ENCODE measurements at regions not wholly inside any gene's neighbourhood (a gene's known extent, or its start where the extent isn't known, plus 50 kb on each side); places are given as distances from the start of the nearest gene placed in this dataset.
"Not testable (repeated sequence)": the region's sequence is repeated elsewhere in the genome, so short reads cannot be mapped to it uniquely, and the experiment has no call there.

DNA sequence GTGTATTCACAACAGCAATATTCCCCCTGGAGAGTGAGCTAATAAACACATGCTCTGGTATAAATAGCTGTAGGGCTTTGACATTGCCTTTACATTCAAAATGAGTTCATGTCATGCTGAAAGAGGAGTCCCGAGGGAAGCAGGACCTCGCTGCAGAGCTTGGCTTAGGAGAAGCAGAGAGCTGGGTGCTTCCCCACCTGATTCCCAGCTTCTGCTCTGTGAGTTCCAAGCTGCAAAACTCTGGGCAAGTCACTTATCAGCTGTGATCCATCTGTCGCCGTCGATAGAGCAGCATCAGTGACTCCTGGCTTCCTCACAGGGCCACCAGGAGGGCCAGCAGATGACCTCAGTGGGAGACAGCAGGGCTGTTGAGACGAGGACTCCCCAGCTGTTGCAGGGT lies 241.8 kb downstream of the ANKRD60 start:
- H3K9ac ChIP-seq (ENCODE audit: low read depth, low read length) = no peak overlapping the region
- H3K4me1 ChIP-seq (ENCODE audit: control insufficient read depth, insufficient read depth, low read length) = peaks cover 17% of the 10 kb centered on the region
- no peak overlapping the region for H3K4me3 ChIP-seq (ENCODE audit: low read length)
- no peaks in the 10 kb centered on the region for H3K36me3 ChIP-seq (ENCODE audit: insufficient read depth, low read length)
- H3K9me3 ChIP-seq (replicated peaks; ENCODE audit: low read length) = no peaks in the 10 kb centered on the region
- no peak overlapping the region for H3K4me2 ChIP-seq (ENCODE audit: low read length)
- no peaks in the 10 kb centered on the region for H3K27me3 ChIP-seq (ENCODE audit: control insufficient read depth, insufficient read depth, low read length)

DNA sequence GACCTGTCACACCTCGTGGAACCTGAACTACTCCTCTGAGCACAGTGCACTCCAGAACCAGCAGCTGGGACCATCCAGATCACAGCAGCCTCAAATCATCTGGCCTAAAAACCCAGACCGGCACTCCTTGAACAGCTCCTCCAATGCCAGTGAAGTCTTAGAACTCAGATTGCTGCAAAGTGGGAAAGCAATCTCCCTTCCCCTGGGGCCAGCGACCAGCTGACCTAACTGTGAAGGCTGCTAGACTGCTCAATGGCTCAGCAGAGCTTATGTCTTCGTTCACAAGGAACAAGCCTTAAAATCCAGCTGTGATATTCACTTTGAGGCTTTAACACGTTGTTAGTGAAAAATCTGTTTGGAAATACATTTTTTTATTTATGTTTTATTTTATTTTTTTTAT lies 243.2 kb downstream of the ANKRD60 start:
- H3K36me3 ChIP-seq (ENCODE audit: insufficient read depth, low read length) = no peaks in the 10 kb centered on the region
- no peak overlapping the region for H3K9ac ChIP-seq (ENCODE audit: low read depth, low read length)
- no peaks in the 10 kb centered on the region for H3K9me3 ChIP-seq (replicated peaks; ENCODE audit: low read length)
- H3K4me2 ChIP-seq (ENCODE audit: low read length) = no peak overlapping the region
- H3K27me3 ChIP-seq (ENCODE audit: control insufficient read depth, insufficient read depth, low read length) = peaks cover 4% of the 10 kb centered on the region
- H3K4me3 ChIP-seq (ENCODE audit: low read length) = no peak overlapping the region
- H3K4me1 ChIP-seq (ENCODE audit: control insufficient read depth, insufficient read depth, low read length) = peaks cover 3% of the 10 kb centered on the region

DNA sequence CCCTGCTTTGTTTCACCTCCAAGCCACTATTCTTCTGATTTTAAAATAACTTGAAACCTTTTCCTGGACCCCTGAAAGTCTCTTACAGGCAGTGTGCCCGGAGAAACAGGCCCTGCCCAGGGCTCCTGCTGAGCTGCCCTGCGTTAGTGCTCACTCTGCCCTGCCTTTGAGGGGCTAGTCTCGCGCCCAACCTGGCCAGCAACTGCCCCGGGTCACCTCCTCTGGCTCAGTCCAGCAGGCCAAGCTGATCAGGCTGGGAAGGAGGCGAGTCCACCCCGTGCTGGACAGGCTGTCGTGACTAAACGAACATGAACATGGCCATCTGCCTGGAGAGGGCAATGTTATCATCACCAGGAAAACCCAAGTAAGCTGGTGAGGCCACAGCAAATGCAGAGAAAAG lies 245.4 kb downstream of the ANKRD60 start:
- H3K4me1 ChIP-seq (ENCODE audit: control insufficient read depth, insufficient read depth, low read length) = no peaks in the 10 kb centered on the region
- no peak overlapping the region for H3K4me3 ChIP-seq (ENCODE audit: low read length)
- no peak overlapping the region for H3K9ac ChIP-seq (ENCODE audit: low read depth, low read length)
- no peak overlapping the region for H3K4me2 ChIP-seq (ENCODE audit: low read length)
- no peaks in the 10 kb centered on the region for H3K36me3 ChIP-seq (ENCODE audit: insufficient read depth, low read length)
- H3K9me3 ChIP-seq (replicated peaks; ENCODE audit: low read length) = no peaks in the 10 kb centered on the region
- H3K27me3 ChIP-seq (ENCODE audit: control insufficient read depth, insufficient read depth, low read length) = peaks cover 9% of the 10 kb centered on the region

DNA sequence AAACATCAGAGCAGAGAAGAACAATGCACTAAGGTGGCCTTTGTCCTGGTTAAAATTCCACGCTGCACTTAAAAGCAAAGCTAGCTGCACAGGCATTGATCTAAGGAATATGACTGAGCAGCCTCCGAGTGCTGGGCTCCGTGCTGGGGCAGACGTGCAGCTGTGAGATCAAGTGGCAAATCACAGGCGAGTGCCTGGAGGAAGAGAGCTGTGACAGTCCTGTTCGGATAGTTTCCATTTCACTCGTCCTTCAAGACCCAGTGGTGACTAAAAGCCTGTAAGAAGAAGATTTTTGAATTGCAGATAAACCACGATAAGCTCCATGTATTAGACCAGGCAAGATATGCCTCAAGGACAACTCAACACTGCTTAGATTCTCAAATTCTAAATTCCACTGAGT lies 247.9 kb downstream of the ANKRD60 start:
- Histone ChIP-seq H3K27me3 (ENCODE audit: control insufficient read depth, insufficient read depth, low read length) (peaks cover 9% of the 10 kb centered on the region), H3K9ac (ENCODE audit: low read depth, low read length) (no peak overlapping the region), H3K9me3 (replicated peaks; ENCODE audit: low read length) (no peaks in the 10 kb centered on the region), H3K4me3 (ENCODE audit: low read length) (no peak overlapping the region), H3K36me3 (ENCODE audit: insufficient read depth, low read length) (no peaks in the 10 kb centered on the region), H3K4me1 (ENCODE audit: control insufficient read depth, insufficient read depth, low read length) (no peaks in the 10 kb centered on the region), H3K4me2 (ENCODE audit: low read length) (no peak overlapping the region)

DNA sequence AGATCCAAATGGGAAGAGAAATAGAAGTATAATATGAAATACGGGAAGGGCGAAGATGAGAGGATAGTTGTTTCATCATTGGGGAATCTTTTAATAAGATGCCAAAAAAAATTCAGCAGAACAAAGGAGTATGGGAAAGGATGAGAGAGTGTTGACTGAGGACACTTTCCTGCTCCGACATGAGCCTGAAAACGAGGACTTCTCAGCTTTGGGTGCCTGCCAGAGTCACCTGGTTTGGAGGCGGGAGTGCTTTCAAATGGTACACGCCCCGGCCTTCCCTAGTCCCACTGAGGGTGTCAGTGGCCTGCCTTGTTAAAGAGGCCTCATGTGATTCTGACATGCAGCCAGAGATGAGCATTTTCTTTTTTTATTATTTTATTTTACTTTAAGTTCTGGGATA lies 250.9 kb downstream of the ANKRD60 start:
- no peaks in the 10 kb centered on the region for H3K9me3 ChIP-seq (replicated peaks; ENCODE audit: low read length)
- H3K36me3 ChIP-seq (ENCODE audit: insufficient read depth, low read length) = no peaks in the 10 kb centered on the region
- no peak overlapping the region for H3K4me2 ChIP-seq (ENCODE audit: low read length)
- H3K27me3 ChIP-seq (ENCODE audit: control insufficient read depth, insufficient read depth, low read length) = peaks cover 9% of the 10 kb centered on the region
- H3K9ac ChIP-seq (ENCODE audit: low read depth, low read length) = no peak overlapping the region
- no peaks in the 10 kb centered on the region for H3K4me1 ChIP-seq (ENCODE audit: control insufficient read depth, insufficient read depth, low read length)
- no peak overlapping the region for H3K4me3 ChIP-seq (ENCODE audit: low read length)

DNA sequence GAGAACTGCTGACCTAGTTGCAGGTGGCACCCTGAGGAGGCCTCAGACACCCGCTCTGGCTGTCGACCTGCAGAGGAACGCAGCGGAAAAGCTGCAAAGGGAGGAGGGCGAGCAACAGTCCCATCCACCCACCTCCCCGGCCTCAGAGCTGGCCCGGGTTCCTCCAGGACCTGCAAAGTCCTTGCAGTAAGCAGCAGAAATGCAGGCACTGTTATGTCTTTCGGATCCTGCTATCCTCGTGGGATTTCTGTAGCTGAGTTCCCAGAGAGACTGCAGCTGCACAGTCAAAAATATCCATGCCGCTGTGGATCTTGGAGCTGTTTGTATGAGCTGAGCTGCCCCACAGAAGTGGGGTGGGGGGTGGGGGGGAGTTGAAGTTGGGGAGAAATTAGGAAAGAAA lies 251.3 kb downstream of the ANKRD60 start:
- H3K4me3 ChIP-seq (ENCODE audit: low read length) = no peak overlapping the region
- H3K9ac ChIP-seq (ENCODE audit: low read depth, low read length) = no peak overlapping the region
- H3K9me3 ChIP-seq (replicated peaks; ENCODE audit: low read length) = no peaks in the 10 kb centered on the region
- H3K27me3 ChIP-seq (ENCODE audit: control insufficient read depth, insufficient read depth, low read length) = peaks cover 9% of the 10 kb centered on the region
- H3K36me3 ChIP-seq (ENCODE audit: insufficient read depth, low read length) = no peaks in the 10 kb centered on the region
- no peak overlapping the region for H3K4me2 ChIP-seq (ENCODE audit: low read length)
- no peaks in the 10 kb centered on the region for H3K4me1 ChIP-seq (ENCODE audit: control insufficient read depth, insufficient read depth, low read length)

DNA sequence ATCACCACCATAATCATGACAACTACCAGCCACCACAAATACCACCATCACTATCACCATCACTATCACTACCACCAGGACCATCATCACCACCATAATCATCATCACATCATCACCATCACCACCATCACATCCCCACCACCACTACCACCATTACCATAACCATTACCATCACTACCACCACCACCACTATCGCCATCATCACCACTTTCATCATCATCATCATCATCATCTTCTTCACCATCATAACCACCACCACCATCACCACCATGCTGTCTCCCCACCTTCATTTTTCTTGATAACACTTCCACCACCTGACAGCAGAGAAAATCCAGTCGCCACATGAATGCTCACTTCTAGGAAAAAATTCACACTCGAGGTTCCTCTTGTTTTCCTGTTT lies 253.6 kb downstream of the ANKRD60 start:
- Histone ChIP-seq H3K4me3 (ENCODE audit: low read length) (no peak overlapping the region), H3K4me1 (ENCODE audit: control insufficient read depth, insufficient read depth, low read length) (no peaks in the 10 kb centered on the region), H3K9ac (ENCODE audit: low read depth, low read length) (no peak overlapping the region), H3K36me3 (ENCODE audit: insufficient read depth, low read length) (no peaks in the 10 kb centered on the region), H3K9me3 (replicated peaks; ENCODE audit: low read length) (no peaks in the 10 kb centered on the region), H3K27me3 (ENCODE audit: control insufficient read depth, insufficient read depth, low read length) (peaks cover 4% of the 10 kb centered on the region), H3K4me2 (ENCODE audit: low read length) (no peak overlapping the region)

DNA sequence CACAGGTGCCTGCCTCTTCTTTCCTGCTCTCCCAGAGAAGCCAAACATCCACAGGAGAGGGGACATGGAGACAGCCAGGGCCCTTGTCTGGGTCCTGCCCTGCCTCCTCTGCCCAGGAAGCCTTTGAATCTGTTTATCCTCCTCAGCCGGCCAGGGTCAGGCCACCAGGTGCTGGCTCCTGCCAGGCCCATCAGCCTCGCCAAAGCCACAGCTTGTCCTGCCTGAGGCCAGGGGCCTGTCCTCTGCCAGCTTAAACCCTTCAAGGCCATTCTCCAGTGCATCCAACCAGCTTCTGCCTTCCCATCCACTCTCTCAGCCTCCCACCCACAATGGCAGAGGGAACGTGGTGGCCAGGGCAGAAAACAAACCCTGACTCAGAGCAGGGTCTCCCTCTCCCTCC lies 254.6 kb downstream of the ANKRD60 start:
- H3K4me2 ChIP-seq (ENCODE audit: low read length) = no peak overlapping the region
- no peak overlapping the region for H3K4me3 ChIP-seq (ENCODE audit: low read length)

DNA sequence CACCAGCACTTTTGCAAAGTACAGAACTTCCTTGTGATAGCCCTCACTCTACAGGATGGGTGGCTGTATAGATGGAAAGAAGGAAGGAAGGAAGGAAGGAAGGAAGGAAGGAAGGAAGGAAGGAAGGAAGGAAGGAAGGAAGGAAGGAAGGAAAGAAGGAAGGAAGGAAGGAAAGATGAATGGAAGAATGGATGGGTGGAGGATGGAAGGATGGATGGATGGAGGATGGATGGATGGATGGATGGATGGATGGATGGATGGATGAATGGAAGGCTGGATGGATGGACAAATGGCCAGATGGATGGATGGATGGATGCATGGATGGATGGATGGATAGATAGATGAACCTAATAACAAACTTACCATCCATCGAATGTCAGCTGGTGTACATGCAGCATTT lies 256.9 kb downstream of the ANKRD60 start:
- not testable (repeated sequence) for H3K4me2 ChIP-seq (ENCODE audit: low read length); H3K9me3 ChIP-seq (replicated peaks; ENCODE audit: low read length); H3K4me1 ChIP-seq (ENCODE audit: control insufficient read depth, insufficient read depth, low read length); H3K36me3 ChIP-seq (ENCODE audit: insufficient read depth, low read length); H3K9ac ChIP-seq (ENCODE audit: low read depth, low read length); H3K4me3 ChIP-seq (ENCODE audit: low read length)
- peaks cover 10% of the 10 kb centered on the region for H3K27me3 ChIP-seq (ENCODE audit: control insufficient read depth, insufficient read depth, low read length)

More for the DNA sequence above, 254.6 kb downstream of the ANKRD60 start:
- no peaks in the 10 kb centered on the region for H3K36me3 ChIP-seq (ENCODE audit: insufficient read depth, low read length)
- peaks cover 4% of the 10 kb centered on the region for H3K27me3 ChIP-seq (ENCODE audit: control insufficient read depth, insufficient read depth, low read length)
- no peaks in the 10 kb centered on the region for H3K9me3 ChIP-seq (replicated peaks; ENCODE audit: low read length)
- no peak overlapping the region for H3K9ac ChIP-seq (ENCODE audit: low read depth, low read length)
- no peaks in the 10 kb centered on the region for H3K4me1 ChIP-seq (ENCODE audit: control insufficient read depth, insufficient read depth, low read length)

DNA sequence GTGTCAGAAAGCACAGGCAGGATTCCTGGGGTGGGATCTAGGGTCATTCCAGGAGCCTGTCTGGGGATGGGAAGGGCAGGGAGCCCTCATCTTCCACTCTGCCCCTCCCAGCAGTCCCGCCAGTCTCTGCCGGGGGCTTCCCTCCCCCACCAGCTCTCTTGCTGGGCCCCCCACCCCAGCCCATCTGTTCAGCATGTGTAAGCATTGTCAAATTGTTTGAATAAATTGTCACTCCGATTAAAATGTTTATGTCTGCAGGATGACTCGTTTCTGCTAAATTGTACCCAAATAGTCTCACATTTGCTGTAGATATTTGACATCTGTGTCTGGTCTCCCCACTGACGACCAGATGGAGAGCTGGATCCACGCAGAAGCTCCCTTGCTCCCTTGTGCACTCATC lies 257.6 kb downstream of the ANKRD60 start:
- Histone ChIP-seq H3K4me1 (ENCODE audit: control insufficient read depth, insufficient read depth, low read length) (no peaks in the 10 kb centered on the region), H3K36me3 (ENCODE audit: insufficient read depth, low read length) (no peaks in the 10 kb centered on the region), H3K4me3 (ENCODE audit: low read length) (no peak overlapping the region), H3K9ac (ENCODE audit: low read depth, low read length) (no peak overlapping the region), H3K27me3 (ENCODE audit: control insufficient read depth, insufficient read depth, low read length) (peaks cover 10% of the 10 kb centered on the region), H3K9me3 (replicated peaks; ENCODE audit: low read length) (no peaks in the 10 kb centered on the region), H3K4me2 (ENCODE audit: low read length) (no peak overlapping the region)

DNA sequence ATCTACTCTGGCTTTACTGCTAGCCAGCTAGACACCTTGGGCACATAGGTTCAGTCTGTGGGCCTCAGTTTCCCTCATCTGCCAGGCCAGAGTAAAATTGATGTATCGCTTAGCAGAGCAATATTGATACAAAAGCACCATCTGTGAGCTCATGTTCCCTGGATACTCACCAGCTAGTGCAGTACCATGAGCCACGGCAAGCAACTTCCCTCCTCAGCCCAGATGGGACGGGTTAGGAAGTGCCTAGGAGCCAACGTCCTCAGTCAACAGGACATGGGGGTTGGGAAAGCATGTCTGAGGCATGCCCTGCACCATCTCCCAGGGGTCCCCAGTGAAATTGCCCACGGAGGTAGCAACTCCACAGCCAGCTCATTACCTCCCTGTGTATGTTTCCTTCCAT lies 258.3 kb downstream of the ANKRD60 start:
- no peaks in the 10 kb centered on the region for H3K36me3 ChIP-seq (ENCODE audit: insufficient read depth, low read length)
- H3K9ac ChIP-seq (ENCODE audit: low read depth, low read length) = no peak overlapping the region
- peaks cover 16% of the 10 kb centered on the region for H3K27me3 ChIP-seq (ENCODE audit: control insufficient read depth, insufficient read depth, low read length)
- H3K4me3 ChIP-seq (ENCODE audit: low read length) = no peak overlapping the region
- H3K9me3 ChIP-seq (replicated peaks; ENCODE audit: low read length) = no peaks in the 10 kb centered on the region
- no peak overlapping the region for H3K4me2 ChIP-seq (ENCODE audit: low read length)
- H3K4me1 ChIP-seq (ENCODE audit: control insufficient read depth, insufficient read depth, low read length) = no peaks in the 10 kb centered on the region

DNA sequence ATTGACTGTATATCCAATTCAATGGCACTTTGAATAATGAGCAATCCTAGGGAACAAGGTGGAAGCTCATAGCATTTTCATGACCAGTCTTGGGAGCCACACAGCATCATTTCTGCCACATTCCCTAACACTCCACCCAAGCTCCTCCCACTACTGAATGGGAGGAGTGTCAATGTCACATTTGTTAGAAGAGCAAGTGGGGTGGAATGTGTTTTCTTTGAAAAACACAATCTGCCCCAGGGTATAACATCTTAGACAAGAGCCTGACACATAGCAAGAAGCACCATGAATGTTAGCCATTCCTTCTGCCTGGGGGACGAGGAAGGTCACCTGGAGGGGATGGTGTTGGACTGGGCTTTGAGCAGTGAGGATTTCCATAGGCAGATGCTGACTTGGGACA lies 258.3 kb upstream of the PMEPA1 start:
- Histone ChIP-seq H3K9me3 (replicated peaks; ENCODE audit: low read length) (no peaks in the 10 kb centered on the region), H3K4me3 (ENCODE audit: low read length) (no peak overlapping the region), H3K36me3 (ENCODE audit: insufficient read depth, low read length) (no peaks in the 10 kb centered on the region), H3K27me3 (ENCODE audit: control insufficient read depth, insufficient read depth, low read length) (peaks cover 16% of the 10 kb centered on the region), H3K4me1 (ENCODE audit: control insufficient read depth, insufficient read depth, low read length) (no peaks in the 10 kb centered on the region), H3K9ac (ENCODE audit: low read depth, low read length) (no peak overlapping the region), H3K4me2 (ENCODE audit: low read length) (no peak overlapping the region)
